Testis (tissue), 2 donors: ENCODE measurements at regions not wholly inside any gene's neighbourhood (a gene's known extent, or its start where the extent isn't known, plus 50 kb on each side); places are given as distances from the start of the nearest gene placed in this dataset.

Experiments
- CTCF ChIP-seq, 3 experiments: fragments of 450-650 bp in 2 of 3; fragments of 200-600 bp in 1 of 3; sonication (generic) in 1 of 3; IDR thresholded peaks; one replicate each; pipeline ENCODE4 v1.5.1; 2016 to 2019; ENCODE audit warnings: antibody characterized with exemption in 3 of 3, mild to moderate bottlenecking in 2 of 3, moderate library complexity in 1 of 3
- POLR2A ChIP-seq: fragments of 450-650 bp; IDR thresholded peaks from one replicate; pipeline ENCODE4 v1.6.1; 2017; ENCODE audit warnings: antibody characterized with exemption, mild to moderate bottlenecking, moderate library complexity

DNA sequence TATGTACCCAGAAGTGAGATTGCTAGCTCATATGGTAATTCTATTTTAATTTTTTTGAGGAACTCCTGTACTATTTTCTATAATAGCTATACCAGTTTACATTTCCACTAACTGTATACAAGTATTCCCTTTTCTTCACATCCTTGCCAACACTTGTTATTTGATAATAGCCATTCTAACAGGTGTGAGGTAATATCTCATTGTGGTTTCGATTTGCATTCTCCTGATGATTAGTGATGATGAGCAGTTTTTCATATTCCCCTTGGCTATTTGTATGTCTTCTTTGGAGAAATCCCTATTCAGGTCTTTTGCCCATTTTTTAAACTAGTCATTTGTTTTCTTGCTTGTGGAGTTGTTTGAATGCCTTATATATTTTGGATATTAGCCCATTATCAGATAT is 121.3 kb downstream of the BBS10 start:
- TF ChIP-seq POLR2A = no peak
- TF ChIP-seq CTCF (IDR thresholded peaks at IDR 0.05) = no peak
